SK-N-SH (cell line): ENCODE measurements at regions not wholly inside any gene's neighbourhood (a gene's known extent, or its start where the extent isn't known, plus 50 kb on each side); places are given as distances from the start of the nearest gene placed in this dataset.
"Not testable (repeated sequence)": the region's sequence is repeated elsewhere in the genome, so short reads cannot be mapped to it uniquely, and the experiment has no call there.

Experiments
- EP300 ChIP-seq, 2 experiments: IDR thresholded peaks; 2 replicates each; pipeline versions ENCODE4 v1.4.0 to v1.6.1; 2012; ENCODE audit warnings: borderline replicate concordance in 1 of 2, low read depth in 1 of 2, low read length in 1 of 2
- TF ChIP-seq, protein P1 (sequence below): fragments of 200-600 bp; sonication (generic); IDR thresholded peaks from 2 replicates; pipeline ENCODE4 v1.6.1; 2017; ENCODE audit warnings: antibody characterized with exemption, mild to moderate bottlenecking, moderate library complexity
- TF ChIP-seq, protein P2 (sequence below): IDR thresholded peaks from 2 replicates; pipeline ENCODE4 v1.6.1; 2012; ENCODE audit warnings: mild to moderate bottlenecking, low read depth, low read length, moderate library complexity

DNA sequence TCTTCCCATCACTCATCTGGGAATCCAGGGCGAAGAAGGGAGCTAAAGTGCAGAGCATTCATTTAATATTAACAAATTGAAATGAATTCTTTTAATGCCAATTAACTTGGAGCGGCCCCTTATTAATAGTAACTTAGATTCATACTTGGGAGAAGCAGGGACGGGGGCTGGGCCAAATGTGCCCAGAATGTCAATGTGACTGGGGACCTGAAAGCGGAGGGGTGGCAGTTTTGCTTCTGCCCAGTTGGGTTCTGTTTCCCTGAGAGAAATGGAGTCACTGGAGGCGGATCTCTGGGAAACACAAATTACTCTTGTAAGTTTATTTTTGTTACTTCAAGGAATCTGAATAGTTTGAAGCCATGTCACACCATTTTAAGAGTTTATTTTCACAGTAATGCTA lies 923.7 kb upstream of the DEFB115 start:
- TF ChIP-seq, protein P1, sequence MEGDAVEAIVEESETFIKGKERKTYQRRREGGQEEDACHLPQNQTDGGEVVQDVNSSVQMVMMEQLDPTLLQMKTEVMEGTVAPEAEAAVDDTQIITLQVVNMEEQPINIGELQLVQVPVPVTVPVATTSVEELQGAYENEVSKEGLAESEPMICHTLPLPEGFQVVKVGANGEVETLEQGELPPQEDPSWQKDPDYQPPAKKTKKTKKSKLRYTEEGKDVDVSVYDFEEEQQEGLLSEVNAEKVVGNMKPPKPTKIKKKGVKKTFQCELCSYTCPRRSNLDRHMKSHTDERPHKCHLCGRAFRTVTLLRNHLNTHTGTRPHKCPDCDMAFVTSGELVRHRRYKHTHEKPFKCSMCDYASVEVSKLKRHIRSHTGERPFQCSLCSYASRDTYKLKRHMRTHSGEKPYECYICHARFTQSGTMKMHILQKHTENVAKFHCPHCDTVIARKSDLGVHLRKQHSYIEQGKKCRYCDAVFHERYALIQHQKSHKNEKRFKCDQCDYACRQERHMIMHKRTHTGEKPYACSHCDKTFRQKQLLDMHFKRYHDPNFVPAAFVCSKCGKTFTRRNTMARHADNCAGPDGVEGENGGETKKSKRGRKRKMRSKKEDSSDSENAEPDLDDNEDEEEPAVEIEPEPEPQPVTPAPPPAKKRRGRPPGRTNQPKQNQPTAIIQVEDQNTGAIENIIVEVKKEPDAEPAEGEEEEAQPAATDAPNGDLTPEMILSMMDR, result not testable (repeated sequence)
- TF ChIP-seq, protein P2, sequence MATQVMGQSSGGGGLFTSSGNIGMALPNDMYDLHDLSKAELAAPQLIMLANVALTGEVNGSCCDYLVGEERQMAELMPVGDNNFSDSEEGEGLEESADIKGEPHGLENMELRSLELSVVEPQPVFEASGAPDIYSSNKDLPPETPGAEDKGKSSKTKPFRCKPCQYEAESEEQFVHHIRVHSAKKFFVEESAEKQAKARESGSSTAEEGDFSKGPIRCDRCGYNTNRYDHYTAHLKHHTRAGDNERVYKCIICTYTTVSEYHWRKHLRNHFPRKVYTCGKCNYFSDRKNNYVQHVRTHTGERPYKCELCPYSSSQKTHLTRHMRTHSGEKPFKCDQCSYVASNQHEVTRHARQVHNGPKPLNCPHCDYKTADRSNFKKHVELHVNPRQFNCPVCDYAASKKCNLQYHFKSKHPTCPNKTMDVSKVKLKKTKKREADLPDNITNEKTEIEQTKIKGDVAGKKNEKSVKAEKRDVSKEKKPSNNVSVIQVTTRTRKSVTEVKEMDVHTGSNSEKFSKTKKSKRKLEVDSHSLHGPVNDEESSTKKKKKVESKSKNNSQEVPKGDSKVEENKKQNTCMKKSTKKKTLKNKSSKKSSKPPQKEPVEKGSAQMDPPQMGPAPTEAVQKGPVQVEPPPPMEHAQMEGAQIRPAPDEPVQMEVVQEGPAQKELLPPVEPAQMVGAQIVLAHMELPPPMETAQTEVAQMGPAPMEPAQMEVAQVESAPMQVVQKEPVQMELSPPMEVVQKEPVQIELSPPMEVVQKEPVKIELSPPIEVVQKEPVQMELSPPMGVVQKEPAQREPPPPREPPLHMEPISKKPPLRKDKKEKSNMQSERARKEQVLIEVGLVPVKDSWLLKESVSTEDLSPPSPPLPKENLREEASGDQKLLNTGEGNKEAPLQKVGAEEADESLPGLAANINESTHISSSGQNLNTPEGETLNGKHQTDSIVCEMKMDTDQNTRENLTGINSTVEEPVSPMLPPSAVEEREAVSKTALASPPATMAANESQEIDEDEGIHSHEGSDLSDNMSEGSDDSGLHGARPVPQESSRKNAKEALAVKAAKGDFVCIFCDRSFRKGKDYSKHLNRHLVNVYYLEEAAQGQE, result not testable (repeated sequence)
- not testable (repeated sequence) for TF ChIP-seq EP300 (IDR thresholded peaks at IDR 0.05; ENCODE audit: borderline replicate concordance in 1 of 2, low read depth in 1 of 2, low read length in 1 of 2)
